GM12864 (cell line): ENCODE measurements at regions not wholly inside any gene's neighbourhood (a gene's known extent, or its start where the extent isn't known, plus 50 kb on each side); places are given as distances from the start of the nearest gene placed in this dataset.
"Not testable (repeated sequence)": the region's sequence is repeated elsewhere in the genome, so short reads cannot be mapped to it uniquely, and the experiment has no call there.

Experiments
- DNase-seq: peaks from one replicate; pipeline ENCODE4 v3.0.0-alpha.2; 2011; ENCODE audit warnings: low read depth
- H3K4me3 ChIP-seq: 2 replicates; pipeline ENCODE4 v1.5.1; 2011; ENCODE audit warnings: mild to moderate bottlenecking, low read depth, low read length, control low read depth
- CTCF ChIP-seq: IDR thresholded peaks from 2 replicates; pipeline ENCODE4 v1.5.1; 2011; ENCODE audit warnings: low read depth, mild to moderate bottlenecking, moderate library complexity, low read length, control low read depth, inconsistent platforms; ENCODE audit errors: missing control alignments

GRCh38 chr10:22133749-22134624, 83.8 kb downstream of the EBLN1 start:
- peak; percentile 3 for DNase-seq
- peak; percentile 10 for TF ChIP-seq CTCF
- H3K4me3 ChIP-seq = no peak overlapping the region

- not testable (repeated sequence) for DNase-seq, H3K4me3 ChIP-seq
These were observed 87.0 kb downstream of the EBLN1 start for GRCh38 chr10:22130824-22131223.

GRCh38 chr10:22129612-22130011, 88.2 kb downstream of the EBLN1 start:
- not testable (repeated sequence) for DNase-seq

GRCh38 chr10:22121181-22121580, 96.6 kb downstream of the EBLN1 start:
- H3K4me3 ChIP-seq, DNase-seq: not testable (repeated sequence)

More at GRCh38 chr10:22129612-22130011, 88.2 kb downstream of the EBLN1 start:
- not testable (repeated sequence) for H3K4me3 ChIP-seq

- not testable (repeated sequence) for H3K4me3 ChIP-seq, DNase-seq
These were observed 97.7 kb downstream of the EBLN1 start for GRCh38 chr10:22120072-22120471.

- not testable (repeated sequence) for H3K4me3 ChIP-seq, DNase-seq
These were observed 98.2 kb downstream of the EBLN1 start for GRCh38 chr10:22119575-22119974.

- no peak for TF ChIP-seq CTCF
- DNase-seq = no peak
- H3K4me3 ChIP-seq = no peak overlapping the region
These were observed 106.1 kb downstream of the EBLN1 start for GRCh38 chr10:22111705-22112104.

GRCh38 chr10:22111260-22111659, 106.6 kb downstream of the EBLN1 start:
- no peak for TF ChIP-seq CTCF
- no peak overlapping the region for H3K4me3 ChIP-seq
- no peak for DNase-seq

- TF ChIP-seq CTCF = no peak
- no peak for DNase-seq
- no peak overlapping the region for H3K4me3 ChIP-seq
These were observed 107.1 kb downstream of the EBLN1 start for GRCh38 chr10:22110761-22111160.

GRCh38 chr10:22105270-22105669, 101.7 kb upstream of the DNAJC1 start:
- no peak for DNase-seq
- TF ChIP-seq CTCF = no peak
- H3K4me3 ChIP-seq = no peak overlapping the region
